ENCODE measurements at regions not wholly inside any gene's neighbourhood (a gene's known extent, or its start where the extent isn't known, plus 50 kb on each side); places are given as distances from the start of the nearest gene placed in this dataset.

DNA sequence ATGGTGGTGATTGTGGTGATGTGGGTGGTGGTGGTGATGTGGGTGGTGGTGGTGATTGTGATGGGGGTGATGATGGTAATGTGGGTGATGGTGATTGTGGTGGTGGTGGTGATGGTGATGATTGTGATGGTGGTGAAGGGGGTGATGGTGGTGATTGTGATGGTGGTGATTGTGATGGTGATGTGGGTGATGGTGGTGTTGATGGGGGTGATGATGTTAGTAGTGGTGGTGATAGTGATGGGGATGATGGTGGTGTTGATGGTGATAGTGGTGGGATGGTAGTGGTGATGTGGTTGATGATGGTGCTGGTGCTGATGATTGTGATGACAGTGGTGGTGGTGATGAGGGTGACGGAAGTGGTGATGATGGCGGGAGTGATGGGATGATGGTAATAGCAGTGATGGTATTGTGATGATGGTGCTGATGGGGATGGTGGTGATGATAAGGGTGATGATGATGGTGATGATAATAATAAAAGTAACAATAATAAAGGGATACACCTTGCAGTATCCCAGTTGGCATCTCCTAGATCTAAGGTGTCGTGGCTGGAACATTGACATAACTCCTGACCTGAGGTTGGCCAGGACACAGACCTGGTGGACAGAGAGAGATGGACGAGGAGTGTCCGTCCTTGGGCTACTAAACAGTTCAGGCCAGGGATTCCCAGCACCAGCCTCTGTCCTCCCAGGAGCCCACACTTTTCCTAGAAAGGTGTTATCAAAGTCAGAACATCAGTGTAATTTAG is 344.5 kb downstream of the SEC14L1 start:
- no peaks in the 10 kb centered on the region for H3K27me3 ChIP-seq (ENCODE audit: control insufficient read depth, low read length)
- no peaks in the 10 kb centered on the region for H3K9me2 ChIP-seq (replicated peaks; ENCODE audit: control insufficient read depth, low read length)
- H3K4me1 ChIP-seq (ENCODE audit: control insufficient read depth, low read length): peaks cover 20% of the 10 kb centered on the region
- H3K4me3 ChIP-seq (ENCODE audit: low read length): no peak overlapping the region
- peaks cover 8% of the 10 kb centered on the region; the same call in 1 of the 2 replicates for H4K20me1 ChIP-seq (ENCODE audit: control insufficient read depth, insufficient read depth, low read depth, low read length)
- no peak overlapping the region for H3K27ac ChIP-seq (ENCODE audit: low read depth, low read length)
- no peaks in the 10 kb centered on the region for H3K9me3 ChIP-seq (ENCODE audit: control insufficient read depth, insufficient read depth, low read length)
- H3F3A ChIP-seq (ENCODE audit: control insufficient read depth, insufficient read depth): no peaks in the 10 kb centered on the region
- H3K36me3 ChIP-seq (ENCODE audit: control insufficient read depth, low read length): peaks cover 97% of the 10 kb centered on the region
- no peak overlapping the region for H3K4me2 ChIP-seq (ENCODE audit: low read length)
- peaks cover 73% of the 10 kb centered on the region for H3K79me2 ChIP-seq (ENCODE audit: control insufficient read depth, low read length)
- no peak for TF ChIP-seq EZH2phosphoT487 (IDR thresholded peaks at IDR 0.05; ENCODE audit: borderline replicate concordance, low read length)
- TF ChIP-seq, protein P1, sequence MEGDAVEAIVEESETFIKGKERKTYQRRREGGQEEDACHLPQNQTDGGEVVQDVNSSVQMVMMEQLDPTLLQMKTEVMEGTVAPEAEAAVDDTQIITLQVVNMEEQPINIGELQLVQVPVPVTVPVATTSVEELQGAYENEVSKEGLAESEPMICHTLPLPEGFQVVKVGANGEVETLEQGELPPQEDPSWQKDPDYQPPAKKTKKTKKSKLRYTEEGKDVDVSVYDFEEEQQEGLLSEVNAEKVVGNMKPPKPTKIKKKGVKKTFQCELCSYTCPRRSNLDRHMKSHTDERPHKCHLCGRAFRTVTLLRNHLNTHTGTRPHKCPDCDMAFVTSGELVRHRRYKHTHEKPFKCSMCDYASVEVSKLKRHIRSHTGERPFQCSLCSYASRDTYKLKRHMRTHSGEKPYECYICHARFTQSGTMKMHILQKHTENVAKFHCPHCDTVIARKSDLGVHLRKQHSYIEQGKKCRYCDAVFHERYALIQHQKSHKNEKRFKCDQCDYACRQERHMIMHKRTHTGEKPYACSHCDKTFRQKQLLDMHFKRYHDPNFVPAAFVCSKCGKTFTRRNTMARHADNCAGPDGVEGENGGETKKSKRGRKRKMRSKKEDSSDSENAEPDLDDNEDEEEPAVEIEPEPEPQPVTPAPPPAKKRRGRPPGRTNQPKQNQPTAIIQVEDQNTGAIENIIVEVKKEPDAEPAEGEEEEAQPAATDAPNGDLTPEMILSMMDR (IDR thresholded peaks at IDR 0.05; ENCODE audit: low read depth, low read length, poor library complexity, severe bottlenecking): no peak

DNA sequence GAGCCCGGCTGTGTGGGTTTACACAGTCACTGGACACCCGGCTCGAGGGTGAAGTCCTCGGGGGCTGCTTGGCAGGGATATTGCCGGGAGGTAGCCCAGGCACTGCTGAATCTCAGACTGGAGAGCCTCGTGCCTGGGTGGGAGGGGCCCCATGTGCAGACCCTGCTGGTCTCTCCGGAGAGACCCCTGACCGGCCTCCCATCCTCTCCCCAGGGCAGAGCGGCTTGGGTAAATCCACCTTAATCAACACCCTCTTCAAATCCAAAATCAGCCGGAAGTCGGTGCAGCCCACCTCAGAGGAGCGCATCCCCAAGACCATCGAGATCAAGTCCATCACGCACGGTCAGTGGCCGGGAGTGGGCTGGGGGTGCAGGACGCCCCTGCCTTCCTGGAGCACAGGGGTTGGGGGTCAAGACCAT is 346.5 kb downstream of the SEC14L1 start:
- H3K9me3 ChIP-seq (ENCODE audit: control insufficient read depth, insufficient read depth, low read length): no peaks in the 10 kb centered on the region
- H4K20me1 ChIP-seq (ENCODE audit: control insufficient read depth, insufficient read depth, low read depth, low read length): peaks cover 8% of the 10 kb centered on the region; the same call in 1 of the 2 replicates
- no peaks in the 10 kb centered on the region for H3F3A ChIP-seq (ENCODE audit: control insufficient read depth, insufficient read depth)
- H3K36me3 ChIP-seq (ENCODE audit: control insufficient read depth, low read length): peaks cover 92% of the 10 kb centered on the region
- peaks cover 37% of the 10 kb centered on the region for H3K4me1 ChIP-seq (ENCODE audit: control insufficient read depth, low read length)
- H3K27me3 ChIP-seq (ENCODE audit: control insufficient read depth, low read length): no peaks in the 10 kb centered on the region
- H3K4me3 ChIP-seq (ENCODE audit: low read length): no peak overlapping the region
- no peak overlapping the region for H3K4me2 ChIP-seq (ENCODE audit: low read length)
- H3K27ac ChIP-seq (ENCODE audit: low read depth, low read length): no peak overlapping the region
- H3K9me2 ChIP-seq (replicated peaks; ENCODE audit: control insufficient read depth, low read length): no peaks in the 10 kb centered on the region
- TF ChIP-seq, protein P1 (IDR thresholded peaks at IDR 0.05; ENCODE audit: low read depth, low read length, poor library complexity, severe bottlenecking): no peak
- TF ChIP-seq EZH2phosphoT487 (IDR thresholded peaks at IDR 0.05; ENCODE audit: borderline replicate concordance, low read length): no peak
- peaks cover 53% of the 10 kb centered on the region for H3K79me2 ChIP-seq (ENCODE audit: control insufficient read depth, low read length)

DNA sequence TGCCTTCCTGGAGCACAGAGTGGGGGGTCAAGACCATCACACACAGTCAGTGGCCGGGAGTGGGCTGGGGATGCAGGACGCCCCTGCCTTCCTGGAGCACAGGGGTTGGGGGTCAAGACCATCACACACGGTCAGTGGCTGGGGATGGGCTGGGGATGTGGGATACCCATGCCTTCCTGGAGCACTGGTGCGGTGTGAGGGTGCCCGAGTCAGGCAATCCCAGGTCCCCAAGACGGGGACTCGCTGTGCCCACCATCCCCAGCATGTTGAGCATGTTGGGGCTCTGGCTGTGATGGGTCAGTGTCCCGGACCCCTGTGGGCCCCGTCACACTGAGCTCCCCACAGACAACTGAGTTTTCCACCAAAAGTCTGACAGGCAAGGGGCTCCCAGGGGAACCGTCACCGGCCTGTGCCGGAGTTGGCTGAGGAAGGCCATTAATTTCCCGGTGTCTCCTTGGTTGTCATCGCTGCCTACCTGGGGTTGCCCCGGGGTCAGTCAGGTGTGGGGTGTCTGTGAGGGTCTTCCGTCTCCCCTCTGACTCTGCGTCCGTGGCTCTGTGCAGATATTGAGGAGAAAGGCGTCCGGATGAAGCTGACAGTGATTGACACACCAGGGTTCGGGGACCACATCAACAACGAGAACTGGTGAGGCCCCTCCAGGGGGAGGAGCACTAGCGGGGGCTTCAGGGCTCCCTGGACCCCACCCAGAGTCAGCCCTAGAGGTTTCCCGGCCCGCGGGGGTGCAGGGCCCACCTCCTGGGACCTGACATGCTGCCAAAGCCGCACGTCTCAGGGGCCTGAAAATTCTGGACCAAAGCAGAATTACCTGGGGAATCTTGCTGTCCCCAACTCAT is 347.1 kb downstream of the SEC14L1 start:
- H3K9me3 ChIP-seq (ENCODE audit: control insufficient read depth, insufficient read depth, low read length): no peaks in the 10 kb centered on the region
- peaks cover 3% of the 10 kb centered on the region; the same call in 1 of the 2 replicates for H3F3A ChIP-seq (ENCODE audit: control insufficient read depth, insufficient read depth)
- no peaks in the 10 kb centered on the region for H3K27me3 ChIP-seq (ENCODE audit: control insufficient read depth, low read length)
- TF ChIP-seq EZH2phosphoT487 (IDR thresholded peaks at IDR 0.05; ENCODE audit: borderline replicate concordance, low read length): no peak
- TF ChIP-seq, protein P1 (IDR thresholded peaks at IDR 0.05; ENCODE audit: low read depth, low read length, poor library complexity, severe bottlenecking): no peak
- H4K20me1 ChIP-seq (ENCODE audit: control insufficient read depth, insufficient read depth, low read depth, low read length): peaks cover 8% of the 10 kb centered on the region; the same call in 1 of the 2 replicates
- peaks cover 44% of the 10 kb centered on the region for H3K4me1 ChIP-seq (ENCODE audit: control insufficient read depth, low read length)
- H3K36me3 ChIP-seq (ENCODE audit: control insufficient read depth, low read length): peaks cover 92% of the 10 kb centered on the region
- H3K79me2 ChIP-seq (ENCODE audit: control insufficient read depth, low read length): peaks cover 46% of the 10 kb centered on the region
- H3K27ac ChIP-seq (ENCODE audit: low read depth, low read length): no peak overlapping the region
- H3K4me3 ChIP-seq (ENCODE audit: low read length): no peak overlapping the region
- H3K9me2 ChIP-seq (replicated peaks; ENCODE audit: control insufficient read depth, low read length): no peaks in the 10 kb centered on the region
- no peak overlapping the region for H3K4me2 ChIP-seq (ENCODE audit: low read length)
